ENCODE measurements at regions not wholly inside any gene's neighbourhood (a gene's known extent, or its start where the extent isn't known, plus 50 kb on each side); places are given as distances from the start of the nearest gene placed in this dataset.
"Not testable (repeated sequence)": the region's sequence is repeated elsewhere in the genome, so short reads cannot be mapped to it uniquely, and the experiment has no call there.

GRCh38 chr12:59396919-59397318 lies 198.9 kb upstream of the SLC16A7 start:
- Mint-ChIP-seq H3K9me3 (no peaks in the 10 kb centered on the region), H3K4me3 (no peak overlapping the region), H3K27ac (no peak overlapping the region), H3K27me3 (peaks cover 11% of the 10 kb centered on the region), H3K36me3 (ENCODE audit: low read depth) (no peaks in the 10 kb centered on the region), H3K4me1 (no peaks in the 10 kb centered on the region)
- ChIA-PET POLR2A (no interaction called here), CTCF (no interaction called here)
- no peak for DNase-seq

GRCh38 chr12:59396519-59396918 lies 199.3 kb upstream of the SLC16A7 start:
- no peaks in the 10 kb centered on the region for H3K4me1 Mint-ChIP-seq
- POLR2A ChIA-PET: no interaction called here

GRCh38 chr12:59395310-59395709 lies 200.5 kb upstream of the SLC16A7 start:
- H3K4me3 Mint-ChIP-seq; H3K36me3 Mint-ChIP-seq (ENCODE audit: low read depth); POLR2A ChIA-PET; H3K4me1 Mint-ChIP-seq; DNase-seq; H3K27ac Mint-ChIP-seq; H3K9me3 Mint-ChIP-seq; CTCF ChIA-PET: not testable (repeated sequence)
- peaks cover 15% of the 10 kb centered on the region for H3K27me3 Mint-ChIP-seq

More at GRCh38 chr12:59396519-59396918, 199.3 kb upstream of the SLC16A7 start:
- Mint-ChIP-seq H3K4me3 (no peak overlapping the region), H3K36me3 (ENCODE audit: low read depth) (no peaks in the 10 kb centered on the region), H3K27ac (no peak overlapping the region), H3K9me3 (no peaks in the 10 kb centered on the region), H3K27me3 (peaks cover 11% of the 10 kb centered on the region)
- DNase-seq: no peak
- CTCF ChIA-PET: no interaction called here

GRCh38 chr12:59393506-59393905 lies 202.3 kb upstream of the SLC16A7 start:
- POLR2A ChIA-PET: no interaction called here
- no peak overlapping the region for H3K4me3 Mint-ChIP-seq
- CTCF ChIA-PET: no interaction called here

GRCh38 chr12:59389968-59390576 lies 205.8 kb upstream of the SLC16A7 start:
- DNase-seq: no peak
- H3K9me3 Mint-ChIP-seq: no peaks in the 10 kb centered on the region
- H3K4me1 Mint-ChIP-seq: no peaks in the 10 kb centered on the region
- ChIA-PET CTCF (no interaction called here), POLR2A (no interaction called here)
- no peak overlapping the region for H3K27ac Mint-ChIP-seq
- no peaks in the 10 kb centered on the region for H3K36me3 Mint-ChIP-seq (ENCODE audit: low read depth)
- peaks cover 11% of the 10 kb centered on the region for H3K27me3 Mint-ChIP-seq
- H3K4me3 Mint-ChIP-seq: no peak overlapping the region

More at GRCh38 chr12:59393506-59393905, 202.3 kb upstream of the SLC16A7 start:
- Mint-ChIP-seq H3K4me1 (no peaks in the 10 kb centered on the region), H3K27ac (no peak overlapping the region), H3K27me3 (peaks cover 15% of the 10 kb centered on the region), H3K9me3 (no peaks in the 10 kb centered on the region), H3K36me3 (ENCODE audit: low read depth) (no peaks in the 10 kb centered on the region)
- DNase-seq: no peak

- H3K36me3 Mint-ChIP-seq (ENCODE audit: low read depth): no peaks in the 10 kb centered on the region
- CTCF ChIA-PET: no interaction called here
- no peak overlapping the region for H3K4me3 Mint-ChIP-seq
- peaks cover 7% of the 10 kb centered on the region for H3K27me3 Mint-ChIP-seq
- H3K4me1 Mint-ChIP-seq: no peaks in the 10 kb centered on the region
- DNase-seq: no peak
- POLR2A ChIA-PET: no interaction called here
- H3K9me3 Mint-ChIP-seq: no peaks in the 10 kb centered on the region
- H3K27ac Mint-ChIP-seq: no peak overlapping the region
These were observed 207.1 kb upstream of the SLC16A7 start for GRCh38 chr12:59388694-59389093.

GRCh38 chr12:59388176-59388575 lies 207.7 kb upstream of the SLC16A7 start:
- Mint-ChIP-seq H3K27me3 (peaks cover 7% of the 10 kb centered on the region), H3K27ac (no peak overlapping the region), H3K4me1 (no peaks in the 10 kb centered on the region), H3K4me3 (no peak overlapping the region), H3K9me3 (no peaks in the 10 kb centered on the region), H3K36me3 (ENCODE audit: low read depth) (no peaks in the 10 kb centered on the region)
- CTCF ChIA-PET: no interaction called here
- POLR2A ChIA-PET: no interaction called here
- DNase-seq: no peak

- Mint-ChIP-seq H3K4me1 (peaks cover 5% of the 10 kb centered on the region), H3K27ac (no peak overlapping the region), H3K4me3 (no peak overlapping the region), H3K9me3 (no peaks in the 10 kb centered on the region), H3K36me3 (ENCODE audit: low read depth) (no peaks in the 10 kb centered on the region), H3K27me3 (peaks cover 2% of the 10 kb centered on the region)
- DNase-seq: no peak
- POLR2A ChIA-PET: no interaction called here
- CTCF ChIA-PET: no interaction called here
These were observed 209.6 kb upstream of the SLC16A7 start for GRCh38 chr12:59386236-59386635.

- Mint-ChIP-seq H3K36me3 (ENCODE audit: low read depth) (no peaks in the 10 kb centered on the region), H3K4me1 (peaks cover 5% of the 10 kb centered on the region), H3K27me3 (peaks cover 2% of the 10 kb centered on the region), H3K4me3 (no peak overlapping the region), H3K9me3 (no peaks in the 10 kb centered on the region), H3K27ac (no peak overlapping the region)
- POLR2A ChIA-PET: no interaction called here
- CTCF ChIA-PET: no interaction called here
- no peak for DNase-seq
These were observed 212.6 kb upstream of the SLC16A7 start for GRCh38 chr12:59383079-59383822.

GRCh38 chr12:59382282-59383078 lies 213.3 kb upstream of the SLC16A7 start:
- POLR2A ChIA-PET: no interaction called here
- no peaks in the 10 kb centered on the region for H3K36me3 Mint-ChIP-seq (ENCODE audit: low read depth)
- no peak for DNase-seq
- H3K27ac Mint-ChIP-seq: no peak overlapping the region
- H3K27me3 Mint-ChIP-seq: peaks cover 2% of the 10 kb centered on the region
- H3K9me3 Mint-ChIP-seq: no peaks in the 10 kb centered on the region
- CTCF ChIA-PET: no interaction called here
- H3K4me3 Mint-ChIP-seq: no peak overlapping the region
- H3K4me1 Mint-ChIP-seq: peaks cover 5% of the 10 kb centered on the region

GRCh38 chr12:59381106-59381505 lies 214.7 kb upstream of the SLC16A7 start:
- Mint-ChIP-seq H3K4me3 (no peak overlapping the region), H3K36me3 (ENCODE audit: low read depth) (no peaks in the 10 kb centered on the region), H3K4me1 (peaks cover 5% of the 10 kb centered on the region), H3K27me3 (peaks cover 2% of the 10 kb centered on the region), H3K9me3 (no peaks in the 10 kb centered on the region), H3K27ac (no peak overlapping the region)
- CTCF ChIA-PET: no interaction called here
- POLR2A ChIA-PET: no interaction called here
- DNase-seq: no peak

GRCh38 chr12:59375633-59376032 lies 220.2 kb upstream of the SLC16A7 start:
- ChIA-PET CTCF (no interaction called here), POLR2A (no interaction called here)
- no peak for DNase-seq
- no peaks in the 10 kb centered on the region for H3K4me1 Mint-ChIP-seq
- H3K27me3 Mint-ChIP-seq: peaks cover 2% of the 10 kb centered on the region
- H3K9me3 Mint-ChIP-seq: no peaks in the 10 kb centered on the region
- no peak overlapping the region for H3K27ac Mint-ChIP-seq
- H3K4me3 Mint-ChIP-seq: no peak overlapping the region
- H3K36me3 Mint-ChIP-seq (ENCODE audit: low read depth): no peaks in the 10 kb centered on the region

GRCh38 chr12:59374783-59375182 lies 221.0 kb upstream of the SLC16A7 start:
- Mint-ChIP-seq H3K36me3 (ENCODE audit: low read depth) (no peaks in the 10 kb centered on the region), H3K4me1 (no peaks in the 10 kb centered on the region), H3K9me3 (no peaks in the 10 kb centered on the region), H3K27ac (no peak overlapping the region), H3K4me3 (no peak overlapping the region), H3K27me3 (peaks cover 1% of the 10 kb centered on the region)
- DNase-seq: no peak
- ChIA-PET CTCF (no interaction called here), POLR2A (no interaction called here)

- ChIA-PET CTCF (no interaction called here), POLR2A (no interaction called here)
- Mint-ChIP-seq H3K27me3 (no peaks in the 10 kb centered on the region), H3K4me1 (no peaks in the 10 kb centered on the region), H3K36me3 (ENCODE audit: low read depth) (no peaks in the 10 kb centered on the region), H3K4me3 (no peak overlapping the region), H3K9me3 (no peaks in the 10 kb centered on the region), H3K27ac (no peak overlapping the region)
- no peak for DNase-seq
These were observed 222.9 kb upstream of the SLC16A7 start for GRCh38 chr12:59372956-59373355.
